ENCODE measurements at regions not wholly inside any gene's neighbourhood (a gene's known extent, or its start where the extent isn't known, plus 50 kb on each side); places are given as distances from the start of the nearest gene placed in this dataset.
"Not testable (repeated sequence)": the region's sequence is repeated elsewhere in the genome, so short reads cannot be mapped to it uniquely, and the experiment has no call there.

DNA sequence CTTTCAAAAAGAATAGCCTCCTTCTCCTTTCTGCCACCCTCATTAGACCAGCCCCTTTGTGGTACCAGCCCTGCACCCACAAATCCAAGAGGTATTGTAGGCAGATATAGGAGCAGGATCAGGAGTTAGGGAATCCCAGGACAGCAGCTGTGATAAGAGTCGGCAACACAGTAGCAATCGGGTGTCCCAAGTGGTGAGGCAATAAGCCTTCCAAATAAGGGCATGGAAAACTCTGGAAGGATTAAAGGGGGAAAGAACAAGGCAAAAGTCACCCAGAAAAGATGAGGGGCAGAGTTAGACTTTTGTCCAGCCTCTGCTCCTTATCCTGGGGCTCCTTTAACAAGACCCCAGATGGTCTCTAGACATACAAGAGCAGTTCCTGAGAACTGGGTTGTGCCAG lies 204.2 kb downstream of the TBX5 start:
- no peak for DNase-seq (ENCODE audit: low read depth, low spot score)
- H3K27ac ChIP-seq = no peak overlapping the region

DNA sequence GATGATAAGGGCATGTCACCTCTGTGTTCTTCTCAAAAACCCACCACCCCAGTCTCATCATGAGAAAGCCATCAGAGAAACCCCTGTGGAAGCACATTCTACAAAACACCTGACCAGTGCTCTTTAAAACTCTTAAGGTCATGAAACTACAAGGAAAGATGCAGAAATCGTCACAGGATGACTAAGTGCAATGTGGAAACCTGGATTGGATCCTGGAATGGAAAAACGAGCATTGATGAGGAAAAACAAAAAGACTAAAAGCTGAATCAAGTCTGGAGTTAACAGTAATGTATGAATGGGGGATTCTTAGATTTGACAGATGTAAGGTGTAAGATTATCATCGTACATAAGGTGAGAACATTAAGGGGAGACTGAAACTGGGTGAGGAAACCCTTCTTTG lies 211.0 kb downstream of the TBX5 start:
- H3K27ac ChIP-seq = no peak overlapping the region
- no peak for DNase-seq (ENCODE audit: low read depth, low spot score)

DNA sequence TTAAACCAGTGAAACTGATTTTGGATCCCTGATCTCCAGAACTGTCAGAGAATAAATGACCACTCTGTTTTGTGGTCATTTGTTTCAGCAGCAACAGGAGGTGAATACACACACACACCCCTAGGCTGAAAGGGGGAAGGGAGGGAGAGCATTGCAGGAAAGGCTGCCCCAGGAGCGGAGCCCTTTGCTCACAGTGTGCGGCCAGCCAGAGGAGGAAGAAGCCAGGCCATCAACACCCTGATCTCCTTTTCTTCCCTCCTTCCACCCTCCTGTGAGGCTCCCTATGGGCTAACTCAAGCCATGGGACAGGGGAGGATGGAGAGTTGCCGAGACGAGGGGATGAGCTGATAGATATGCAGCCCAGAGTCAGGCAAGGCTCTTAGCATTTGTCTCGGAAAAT lies 211.9 kb downstream of the TBX5 start:
- no peak overlapping the region for H3K27ac ChIP-seq
- DNase-seq (ENCODE audit: low read depth, low spot score) = no peak

DNA sequence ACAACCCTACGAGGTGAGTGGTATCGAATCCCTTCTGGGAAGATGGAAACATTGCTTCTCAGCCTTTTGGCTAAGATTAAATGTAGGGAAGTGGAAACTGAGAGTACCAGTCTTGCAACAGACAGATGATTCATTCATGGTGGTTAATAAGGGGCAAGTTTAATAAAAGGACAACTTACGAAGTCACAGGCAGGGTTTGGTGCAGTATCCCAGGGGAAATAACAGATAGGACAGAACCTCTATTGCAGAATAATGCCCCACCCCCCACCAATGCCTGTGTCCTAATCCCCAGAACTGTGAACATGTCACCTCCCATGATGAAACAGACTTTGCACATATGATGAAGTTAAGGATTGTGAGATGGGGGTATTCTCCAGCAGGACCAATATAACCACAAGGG lies 212.5 kb downstream of the TBX5 start:
- H3K27ac ChIP-seq = no peak overlapping the region
- DNase-seq (ENCODE audit: low read depth, low spot score) = no peak

DNA sequence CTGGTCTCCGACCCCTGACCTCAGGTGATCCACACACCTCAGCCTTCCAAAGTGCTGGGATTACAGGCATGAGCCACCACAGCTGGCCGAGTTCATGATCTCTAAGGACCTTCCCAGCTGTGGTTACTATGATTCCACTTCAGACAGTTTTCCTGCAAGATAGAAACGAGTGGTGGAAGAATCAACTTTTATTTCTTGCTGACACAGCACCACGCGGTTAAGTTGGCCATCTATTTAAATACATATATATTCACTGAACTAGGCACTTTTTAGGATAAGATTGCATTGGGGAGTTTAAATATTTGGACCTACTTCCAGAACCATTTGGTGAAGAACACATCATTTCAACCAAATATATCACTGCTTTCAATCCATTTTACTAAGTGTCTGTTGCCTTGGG lies 213.4 kb downstream of the TBX5 start:
- no peak overlapping the region for H3K27ac ChIP-seq
- DNase-seq (ENCODE audit: low read depth, low spot score) = no peak

DNA sequence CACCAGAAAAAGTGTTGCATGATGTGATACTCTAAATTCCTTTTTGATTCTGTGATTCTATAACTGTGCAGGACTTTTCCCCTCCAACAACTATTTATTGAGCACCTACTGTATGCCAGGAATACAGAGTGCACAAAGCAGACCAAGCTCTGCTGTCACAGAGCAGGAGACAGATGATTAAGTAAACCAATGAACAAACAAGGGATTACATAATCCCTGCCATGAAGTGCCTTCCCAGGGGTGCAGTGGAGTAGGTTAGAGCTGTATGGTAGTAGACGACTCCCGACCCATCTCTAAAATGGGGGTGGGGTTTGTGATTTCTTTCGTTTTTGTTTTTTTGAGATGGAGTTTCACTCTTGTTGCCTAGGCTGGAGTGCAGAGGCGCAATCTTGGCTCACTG lies 213.9 kb downstream of the TBX5 start:
- DNase-seq (ENCODE audit: low read depth, low spot score) = no peak
- no peak overlapping the region for H3K27ac ChIP-seq

DNA sequence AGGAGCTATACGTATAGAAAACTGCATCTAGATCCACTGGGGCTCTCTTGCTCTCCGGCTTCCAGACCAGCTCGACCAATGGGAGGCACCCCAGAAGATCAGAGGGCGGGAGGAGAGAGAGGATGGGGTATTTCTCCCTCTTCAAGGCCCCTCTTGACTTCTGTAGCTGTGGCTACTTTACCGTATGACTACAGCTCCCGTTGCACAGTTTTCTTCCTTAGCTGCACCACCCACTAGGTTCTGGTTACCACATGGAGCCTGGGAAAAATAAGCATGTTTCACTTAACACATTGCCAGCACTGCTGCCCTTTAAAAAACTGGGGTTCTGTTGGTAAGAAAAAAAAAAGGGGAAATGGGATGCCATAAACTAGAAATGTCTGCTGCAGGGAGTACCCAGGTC lies 214.4 kb downstream of the TBX5 start:
- no peak overlapping the region for H3K27ac ChIP-seq
- no peak for DNase-seq (ENCODE audit: low read depth, low spot score)

DNA sequence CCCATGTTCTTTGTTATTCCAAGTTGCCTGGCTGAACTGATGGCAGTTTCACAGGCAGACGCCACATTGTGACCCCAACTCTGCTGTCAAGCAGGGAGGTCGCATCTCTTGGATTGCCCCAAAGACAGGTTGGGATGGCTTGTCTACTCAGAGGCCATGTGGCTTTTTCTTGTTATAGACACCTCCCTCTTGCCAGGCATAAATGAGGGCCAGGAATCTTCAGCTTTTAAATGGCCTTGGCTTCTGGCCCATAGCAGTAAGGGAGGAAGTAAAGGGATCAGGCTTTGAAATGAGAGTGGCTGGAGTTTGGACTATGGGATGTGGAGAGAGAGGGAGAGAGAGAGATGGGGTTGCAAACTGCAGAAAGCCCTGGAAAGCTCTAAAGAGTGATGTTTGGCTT lies 215.0 kb downstream of the TBX5 start:
- DNase-seq (ENCODE audit: low read depth, low spot score) = no peak
- no peak overlapping the region for H3K27ac ChIP-seq

DNA sequence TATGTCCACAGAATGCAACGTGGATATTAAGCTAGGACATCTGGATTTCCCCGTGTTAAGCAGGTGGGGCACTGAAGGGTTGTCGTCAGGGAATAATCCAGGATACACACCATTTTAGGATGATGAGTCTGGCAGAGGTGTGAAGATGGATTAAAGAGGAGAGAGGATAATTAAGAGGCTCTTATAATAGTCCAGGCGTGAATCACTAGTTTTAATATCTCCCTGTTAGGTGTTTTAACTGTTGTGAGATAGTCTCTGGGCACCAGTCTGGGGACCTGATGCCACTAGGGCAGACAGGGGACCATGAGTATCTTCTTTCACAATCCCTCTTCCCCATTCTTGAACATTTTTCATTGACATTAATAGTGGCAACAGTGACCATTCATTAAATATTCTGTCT lies 216.7 kb downstream of the TBX5 start:
- no peak for DNase-seq (ENCODE audit: low read depth, low spot score)
- no peak overlapping the region for H3K27ac ChIP-seq

DNA sequence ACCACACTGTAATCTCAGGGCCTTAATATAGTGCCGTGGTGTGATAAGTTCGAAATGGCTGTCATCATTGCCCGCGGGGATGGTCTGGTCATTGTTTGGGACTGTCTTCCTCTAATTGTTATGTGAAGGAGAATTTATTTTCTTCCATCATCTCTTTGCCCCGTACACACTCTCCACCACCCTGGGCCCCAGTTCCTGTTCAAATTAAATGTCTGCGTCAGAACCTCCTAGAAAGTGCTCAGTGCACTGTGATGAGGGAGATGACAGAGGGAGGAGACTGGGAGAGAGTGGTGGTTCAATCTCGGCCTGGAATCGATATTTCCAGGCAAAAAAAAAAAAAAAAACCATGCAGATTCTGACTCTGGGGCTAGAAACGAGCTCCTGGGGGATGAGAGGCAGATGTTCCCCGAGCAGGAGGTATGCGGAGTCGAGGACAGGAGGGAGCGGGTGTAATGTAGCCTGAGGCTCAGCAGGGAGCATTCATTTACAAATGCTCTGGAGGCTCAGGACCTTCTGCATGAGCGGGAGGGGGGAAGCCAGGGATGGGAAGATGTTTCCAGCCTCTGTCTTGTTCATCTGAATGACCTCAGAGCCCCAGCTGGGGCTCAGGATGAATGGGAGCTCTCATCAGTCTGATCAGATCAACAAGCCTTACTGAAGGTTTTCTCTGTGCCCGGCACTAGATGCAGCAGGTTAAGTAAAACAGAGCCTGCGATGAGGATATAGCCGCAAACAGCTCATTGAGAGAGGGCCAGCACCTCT lies 219.5 kb downstream of the TBX5 start:
- no peak for DNase-seq (ENCODE audit: low read depth, low spot score)
- no peak overlapping the region for H3K27ac ChIP-seq

DNA sequence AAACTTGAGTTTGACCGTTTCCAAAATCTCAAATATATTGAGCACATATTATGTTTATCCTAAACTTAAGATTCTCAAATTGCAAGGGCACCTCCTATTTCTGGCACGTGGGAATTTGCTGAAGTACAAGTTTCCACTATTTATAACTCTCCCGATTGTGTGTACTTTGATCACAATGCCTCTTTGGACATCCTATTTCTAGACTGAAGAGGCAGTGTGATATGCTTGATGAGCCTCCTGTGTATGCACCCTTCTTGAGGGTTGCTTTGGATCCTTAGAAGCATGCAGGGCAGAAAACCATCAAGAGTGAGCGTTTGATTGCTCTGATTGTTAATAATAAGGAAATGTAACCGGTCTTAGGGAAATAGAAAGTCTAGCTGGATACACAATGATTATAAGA lies 218.9 kb upstream of the RBM19 start:
- H3K27ac ChIP-seq = no peak overlapping the region
- no peak for DNase-seq (ENCODE audit: low read depth, low spot score)

DNA sequence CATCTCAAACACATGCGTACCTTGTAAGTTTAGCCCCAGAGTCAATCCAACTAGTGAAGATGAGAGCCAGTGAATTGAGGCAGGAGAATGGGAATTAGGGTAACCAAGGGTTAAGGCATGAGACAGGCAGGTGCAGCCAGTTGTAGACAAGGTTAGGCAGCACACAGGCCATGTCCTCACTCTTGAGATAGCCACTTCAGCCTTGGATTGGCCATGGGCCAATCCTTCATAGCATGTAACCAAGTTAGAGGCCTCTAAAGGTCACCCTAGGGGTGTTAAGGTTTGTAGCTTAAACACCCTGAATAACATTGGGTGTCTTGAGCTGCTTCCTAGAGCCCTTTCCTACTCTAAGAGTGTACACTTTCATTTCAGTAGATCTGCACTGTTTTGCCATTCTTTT lies 208.2 kb upstream of the RBM19 start:
- H3K27ac ChIP-seq = no peak overlapping the region
- no peak for DNase-seq (ENCODE audit: low read depth, low spot score)

DNA sequence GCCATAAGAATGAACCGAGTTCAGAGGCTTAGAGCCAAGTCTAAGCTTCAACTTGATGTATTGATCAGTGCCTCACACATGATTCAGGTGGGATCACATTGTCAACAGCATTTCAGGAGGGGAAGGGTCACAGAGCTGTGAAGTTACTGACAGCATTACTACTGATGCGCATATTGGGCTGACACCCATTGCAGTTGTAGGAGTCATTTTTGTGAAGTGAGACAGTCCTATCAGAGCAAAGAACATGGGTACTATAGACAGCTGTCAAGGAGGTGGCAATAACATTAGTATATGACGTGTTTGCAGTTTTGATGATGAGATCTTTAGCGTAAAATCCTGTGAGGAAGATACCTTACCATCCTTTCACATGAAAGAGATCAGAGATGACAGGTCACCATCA lies 206.0 kb upstream of the RBM19 start:
- no peak for DNase-seq (ENCODE audit: low read depth, low spot score)
- no peak overlapping the region for H3K27ac ChIP-seq

DNA sequence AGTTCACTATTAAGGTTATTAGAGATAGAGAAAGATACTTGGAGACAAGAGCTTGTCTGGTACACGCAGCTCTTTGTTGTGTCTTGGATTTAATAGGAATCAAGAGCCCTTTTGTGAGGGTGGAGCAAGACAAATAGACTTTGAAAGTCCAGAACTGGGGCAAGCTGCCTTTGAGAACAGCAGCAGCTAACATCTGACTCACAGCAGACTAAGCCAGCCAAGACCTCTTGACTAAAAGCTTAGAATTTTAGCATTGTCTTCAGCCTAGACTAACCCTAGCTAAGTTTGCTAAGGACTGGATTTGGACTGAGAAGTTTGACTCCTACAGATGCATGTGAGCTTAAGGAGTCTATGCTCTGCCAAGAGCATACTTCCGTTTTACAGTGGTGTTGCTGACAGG lies 201.9 kb upstream of the RBM19 start:
- DNase-seq (ENCODE audit: low read depth, low spot score) = no peak

DNA sequence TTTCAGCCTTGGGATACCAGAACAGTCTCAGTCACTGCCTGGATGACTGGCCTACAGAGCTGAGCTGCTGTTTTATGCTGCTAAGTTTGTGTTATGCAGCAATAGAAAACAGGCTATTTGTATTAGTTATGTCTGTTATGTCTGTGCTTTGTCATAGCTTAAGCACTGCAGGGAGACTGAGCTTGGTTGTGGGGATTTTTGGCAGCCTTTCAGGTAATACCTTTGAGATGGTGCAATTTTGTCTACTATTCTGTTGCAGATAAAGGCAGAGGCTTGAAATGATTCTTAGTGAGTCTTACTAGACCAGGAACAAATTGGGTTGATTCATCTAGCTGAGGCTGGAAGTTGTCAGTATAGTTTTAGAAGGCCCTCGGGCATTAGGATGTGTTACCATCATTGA lies 201.3 kb upstream of the RBM19 start:
- no peak overlapping the region for H3K27ac ChIP-seq
- no peak for DNase-seq (ENCODE audit: low read depth, low spot score)

More for the DNA sequence above, 201.9 kb upstream of the RBM19 start:
- no peak overlapping the region for H3K27ac ChIP-seq

DNA sequence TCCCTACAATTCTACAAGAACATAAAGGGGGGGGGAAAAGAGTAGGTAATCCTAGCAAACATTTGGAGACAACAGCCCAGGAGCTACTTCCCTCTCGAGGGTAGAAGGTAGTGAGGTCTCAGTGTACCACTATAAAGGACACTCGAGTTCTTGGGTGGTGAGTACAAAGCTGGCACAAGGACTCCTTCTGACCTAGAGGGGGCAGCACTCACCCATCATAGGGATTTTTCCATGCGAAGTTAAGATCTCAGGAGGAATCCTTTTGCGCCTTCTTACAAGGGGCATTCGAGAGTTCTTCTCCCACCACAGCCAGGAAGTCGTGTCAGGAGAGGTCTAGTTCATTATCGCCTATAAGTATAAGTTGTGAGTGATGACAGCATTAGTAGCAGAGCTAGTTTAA lies 200.2 kb upstream of the RBM19 start:
- DNase-seq (ENCODE audit: low read depth, low spot score) = no peak
- no peak overlapping the region for H3K27ac ChIP-seq

DNA sequence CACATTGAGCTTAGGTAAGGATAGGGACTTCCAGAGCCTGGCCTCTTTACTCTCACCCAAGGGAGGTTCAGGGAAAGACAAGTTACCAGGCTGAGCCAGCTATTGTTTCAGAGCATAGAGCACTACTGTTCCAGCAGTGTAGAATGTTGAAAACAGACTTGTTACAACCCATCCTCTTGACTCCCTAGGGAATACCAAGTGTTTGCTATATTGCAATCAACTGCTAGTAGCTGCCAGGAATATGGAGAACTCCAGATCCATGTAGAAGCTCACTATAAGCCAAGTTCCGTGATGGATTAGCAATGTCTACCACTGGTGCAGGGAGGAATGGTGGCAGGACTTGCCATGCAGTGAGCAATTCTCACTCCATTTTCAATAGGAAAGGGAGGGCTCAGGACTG lies 199.8 kb upstream of the RBM19 start:
- H3K27ac ChIP-seq = no peak overlapping the region
- DNase-seq (ENCODE audit: low read depth, low spot score) = no peak

DNA sequence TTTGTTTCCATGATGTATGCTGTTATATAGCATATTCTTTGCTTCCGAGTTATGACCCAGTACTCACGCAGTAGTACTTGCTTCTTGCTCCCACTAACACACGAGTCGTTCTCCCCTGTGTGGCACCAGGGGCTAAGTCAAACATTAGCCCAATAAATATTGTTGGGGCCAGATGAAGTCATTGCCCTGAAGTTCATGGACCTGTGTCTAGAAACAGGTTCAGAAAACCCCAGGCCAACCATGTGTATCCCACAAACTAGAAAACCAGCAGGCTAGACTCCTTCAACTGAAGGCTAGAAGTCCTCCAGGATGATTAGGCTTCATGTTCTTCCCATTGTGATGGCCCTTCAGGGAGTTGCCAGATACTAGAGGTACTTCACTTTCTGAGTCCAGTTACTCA lies 198.2 kb upstream of the RBM19 start:
- no peak overlapping the region for H3K27ac ChIP-seq
- DNase-seq (ENCODE audit: low read depth, low spot score) = no peak

DNA sequence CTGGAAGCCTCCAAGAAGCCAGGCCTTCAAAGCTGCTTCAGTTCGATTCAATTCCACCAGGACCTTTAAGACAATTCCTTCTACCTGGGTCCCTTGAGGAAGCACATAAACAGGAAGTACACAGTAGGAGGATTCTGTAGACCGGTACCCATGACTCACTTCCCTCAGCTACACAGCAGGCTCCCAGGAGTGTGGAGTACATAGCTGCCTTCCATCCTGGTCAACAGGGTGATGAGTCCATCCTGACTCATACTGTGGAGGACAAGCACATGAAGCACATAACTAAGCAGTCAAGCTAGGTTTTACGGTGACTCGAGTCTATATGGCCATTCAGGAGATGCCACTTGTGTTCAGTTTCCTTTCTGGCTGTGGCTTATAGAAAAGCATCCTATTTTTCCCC lies 197.6 kb upstream of the RBM19 start:
- peak; percentile 39 for DNase-seq (ENCODE audit: low read depth, low spot score)
- H3K27ac ChIP-seq = no peak overlapping the region

DNA sequence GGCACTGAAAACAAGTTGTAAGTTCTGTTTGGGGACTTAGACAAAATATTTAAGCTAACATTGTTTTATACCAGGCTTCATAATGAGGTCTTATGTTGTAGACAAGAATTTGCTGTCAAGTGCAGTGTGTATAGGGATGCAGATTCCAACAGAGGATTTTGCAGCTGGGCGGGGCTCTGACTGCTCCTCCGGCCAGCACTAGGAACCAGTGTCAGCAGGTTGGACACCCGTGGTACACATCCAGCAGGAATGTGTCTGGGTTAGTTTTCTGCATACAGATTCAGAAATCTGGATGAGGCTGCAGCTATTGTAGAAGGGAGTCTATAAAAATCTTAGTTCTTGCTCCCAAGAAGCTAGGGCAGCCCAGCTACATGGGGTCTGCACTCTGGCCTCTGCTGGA lies 194.3 kb upstream of the RBM19 start:
- no peak overlapping the region for H3K27ac ChIP-seq
- DNase-seq (ENCODE audit: low read depth, low spot score) = no peak

DNA sequence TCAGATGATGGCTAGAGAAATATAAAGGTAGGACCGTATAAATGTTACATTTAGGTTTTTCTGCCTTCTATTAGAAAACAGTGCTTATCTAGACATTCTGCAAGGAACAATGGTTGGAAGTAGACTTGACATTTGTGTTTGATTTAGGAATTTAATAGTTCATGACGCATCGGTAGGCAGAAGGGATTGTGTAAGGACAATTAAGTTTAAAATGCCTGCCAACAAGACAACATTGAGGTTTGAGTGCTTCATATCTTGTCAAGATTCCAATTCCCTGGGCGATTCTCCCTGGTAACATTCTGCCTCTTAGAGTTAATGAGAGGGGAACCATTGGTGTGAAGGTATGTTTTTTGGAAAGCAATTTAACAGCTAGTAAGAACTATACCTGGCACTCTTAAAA lies 186.8 kb upstream of the RBM19 start:
- no peak for DNase-seq (ENCODE audit: low read depth, low spot score)
- H3K27ac ChIP-seq = no peak overlapping the region

DNA sequence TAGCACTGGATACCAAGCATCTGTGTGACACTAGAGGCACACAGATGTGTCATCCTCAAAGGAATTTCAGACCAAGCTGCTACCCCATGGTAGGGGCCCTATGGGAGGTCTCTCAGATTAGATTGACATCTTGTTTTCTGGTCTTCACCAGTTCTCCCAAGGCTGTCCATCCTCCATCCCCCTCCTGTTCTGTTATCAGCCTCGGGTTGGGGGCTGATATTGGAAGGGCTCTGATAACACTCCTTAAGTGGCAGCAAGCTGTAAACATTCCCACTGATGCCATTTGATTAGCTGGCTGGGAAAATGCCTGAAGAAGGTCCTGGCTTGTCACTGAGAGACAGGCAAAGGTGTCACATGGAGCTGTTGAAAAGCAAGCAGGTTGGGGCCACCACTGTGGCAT lies 185.9 kb upstream of the RBM19 start:
- no peak for DNase-seq (ENCODE audit: low read depth, low spot score)
- no peak overlapping the region for H3K27ac ChIP-seq

DNA sequence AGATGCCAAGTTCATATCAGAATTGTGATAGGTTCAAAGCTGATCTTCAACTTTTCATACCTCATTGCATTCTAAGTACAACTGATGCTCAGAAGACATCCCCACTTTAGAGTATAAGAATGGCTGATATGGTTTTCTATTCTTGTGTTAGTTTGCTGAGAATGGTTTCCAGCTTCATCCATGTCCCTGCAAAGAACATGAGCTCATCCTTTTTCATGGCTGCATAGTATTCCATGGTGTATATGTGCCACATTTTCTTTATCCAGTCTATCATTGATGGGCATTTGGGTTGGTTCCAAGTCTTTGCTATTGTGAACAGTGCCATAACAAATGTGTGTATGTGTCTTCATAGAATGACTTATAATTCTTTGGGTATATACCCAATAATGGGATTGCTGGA lies 184.5 kb upstream of the RBM19 start:
- not testable (repeated sequence) for H3K27ac ChIP-seq; DNase-seq (ENCODE audit: low read depth, low spot score)

Data from epithelial cell of prostate (primary cell).